CD8-positive, alpha-beta memory T cell (primary cell): ENCODE measurements at regions not wholly inside any gene's neighbourhood (a gene's known extent, or its start where the extent isn't known, plus 50 kb on each side); places are given as distances from the start of the nearest gene placed in this dataset.
"Not testable (repeated sequence)": the region's sequence is repeated elsewhere in the genome, so short reads cannot be mapped to it uniquely, and the experiment has no call there.

ENCODE experiments used
- CTCF ChIA-PET: fragments of 350-600 bp; sonication (Branson Sonifier 250); formaldehyde crosslinking; loops from one replicate; lab custom pipeline; 2021; ENCODE audit warnings: antibody characterized with exemption; lab: Charles Lee
- POLR2A ChIA-PET: fragments of 350-600 bp; sonication (Branson Sonifier 250); formaldehyde crosslinking; loops from one replicate; lab custom pipeline; 2021; ENCODE audit warnings: antibody characterized with exemption; lab: Charles Lee
- DNase-seq, 5 donors: peaks; one replicate each; pipeline versions ENCODE4 v3.0.0 to v3.0.0-alpha.2; 2020 to 2022; ENCODE audit warnings: mixed read lengths in 1 of 5
- H3K27ac ChIP-seq: one replicate; pipeline ENCODE4 v1.7.0; 2013; ENCODE audit warnings: low read depth, mild to moderate bottlenecking, low read length, moderate library complexity
- H3K27me3 ChIP-seq: 2 replicates; pipeline ENCODE4 v1.7.0; 2013; ENCODE audit warnings: low read length, mild to moderate bottlenecking; ENCODE audit not compliant: insufficient read depth, poor library complexity, severe bottlenecking
- H3K36me3 ChIP-seq: 2 replicates; pipeline ENCODE4 v1.7.0; 2013; ENCODE audit warnings: mild to moderate bottlenecking, low read length, moderate library complexity; ENCODE audit not compliant: insufficient read depth
- H3K4me1 ChIP-seq: 2 replicates; pipeline ENCODE4 v1.7.0; 2013; ENCODE audit warnings: mild to moderate bottlenecking, low read length, moderate library complexity; ENCODE audit not compliant: insufficient read depth
- H3K4me3 ChIP-seq: 2 replicates; pipeline ENCODE4 v1.7.0; 2013; ENCODE audit warnings: mild to moderate bottlenecking, low read length
- H3K9me3 ChIP-seq: 2 replicates; pipeline ENCODE4 v1.7.0; 2013; ENCODE audit warnings: mild to moderate bottlenecking, low read length
- H3K27ac Mint-ChIP-seq, 8 donors: one replicate each; pipeline ENCODE4 v1.8.0; 2020 to 2021; ENCODE audit warnings: mixed read lengths in 8 of 8, mild to moderate bottlenecking in 6 of 8, inconsistent platforms in 3 of 8, moderate library complexity in 3 of 8
- H3K27me3 Mint-ChIP-seq, 2 donors: one replicate each; pipeline ENCODE4 v1.8.0; 2020 to 2021; ENCODE audit warnings: mixed read lengths in 2 of 2, mild to moderate bottlenecking in 1 of 2, moderate library complexity in 1 of 2
- H3K36me3 Mint-ChIP-seq, 3 donors: one replicate each; pipeline ENCODE4 v1.8.0; 2020 to 2021; ENCODE audit warnings: mixed read lengths in 3 of 3, inconsistent platforms in 1 of 3, mild to moderate bottlenecking in 1 of 3
- H3K4me1 Mint-ChIP-seq, 3 donors: one replicate each; pipeline ENCODE4 v1.8.0; 2020 to 2021; ENCODE audit warnings: mixed read lengths in 3 of 3, inconsistent platforms in 1 of 3, mild to moderate bottlenecking in 1 of 3
- H3K4me3 Mint-ChIP-seq, 7 donors: one replicate each; pipeline ENCODE4 v1.8.0; 2020 to 2021; ENCODE audit warnings: mixed read lengths in 7 of 7, mild to moderate bottlenecking in 6 of 7, moderate library complexity in 4 of 7, inconsistent platforms in 2 of 7
- H3K9me3 Mint-ChIP-seq, 5 donors: one replicate each; pipeline ENCODE4 v1.8.0; 2020 to 2022; ENCODE audit warnings: mixed read lengths in 5 of 5, mild to moderate bottlenecking in 3 of 5, moderate library complexity in 2 of 5, inconsistent platforms in 1 of 5

DNA sequence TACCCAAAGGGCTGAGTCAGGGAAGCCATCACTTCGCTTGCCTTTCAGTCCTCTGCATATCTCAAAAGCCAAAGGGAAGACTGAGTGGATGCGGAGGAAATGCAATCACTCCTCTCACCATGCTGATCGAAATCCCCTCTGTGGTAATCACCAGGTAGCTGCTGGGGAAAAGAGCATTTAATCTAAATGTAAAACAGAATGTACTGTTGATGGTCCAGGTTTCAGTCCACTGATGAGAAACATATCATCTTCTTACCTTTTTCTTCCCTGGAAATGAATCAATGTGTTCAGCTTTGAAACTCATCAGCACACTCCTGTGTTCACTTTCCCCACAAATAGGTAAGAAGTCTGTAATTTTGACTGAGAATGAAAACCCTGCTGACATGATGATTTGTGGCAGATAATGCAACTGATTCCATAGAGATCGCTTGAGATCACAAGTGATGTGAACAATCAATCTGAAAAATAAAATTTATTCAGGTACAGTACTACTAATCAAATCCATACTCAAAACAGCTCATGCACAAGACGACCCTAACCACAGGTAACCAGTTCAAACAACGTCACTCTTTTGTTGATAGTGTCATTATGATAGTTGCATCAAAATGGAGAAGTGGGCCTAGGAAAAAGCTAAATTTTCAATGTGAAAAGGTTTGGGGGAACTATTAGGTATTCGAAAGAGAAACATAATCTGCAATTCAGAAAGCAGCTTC is 454.0 kb upstream of the RGMB start:
- H3K27ac Mint-ChIP-seq = no peak overlapping the region
- H3K4me1 Mint-ChIP-seq = no peaks in the 10 kb centered on the region
- Histone ChIP-seq H3K27me3 (no peaks in the 10 kb centered on the region), H3K36me3 (no peaks in the 10 kb centered on the region), H3K9me3 (no peaks in the 10 kb centered on the region), H3K4me1 (no peaks in the 10 kb centered on the region), H3K27ac (no peak overlapping the region), H3K4me3 (no peak overlapping the region)
- no peaks in the 10 kb centered on the region for H3K27me3 Mint-ChIP-seq
- no peak for DNase-seq
- H3K9me3 Mint-ChIP-seq = peaks cover 0 to 2% (median 0%) of the 10 kb centered on the region in 5 donors
- H3K4me3 Mint-ChIP-seq = no peak overlapping the region
- POLR2A ChIA-PET = no interaction called here
- H3K36me3 Mint-ChIP-seq = no peaks in the 10 kb centered on the region
- CTCF ChIA-PET = no interaction called here

DNA sequence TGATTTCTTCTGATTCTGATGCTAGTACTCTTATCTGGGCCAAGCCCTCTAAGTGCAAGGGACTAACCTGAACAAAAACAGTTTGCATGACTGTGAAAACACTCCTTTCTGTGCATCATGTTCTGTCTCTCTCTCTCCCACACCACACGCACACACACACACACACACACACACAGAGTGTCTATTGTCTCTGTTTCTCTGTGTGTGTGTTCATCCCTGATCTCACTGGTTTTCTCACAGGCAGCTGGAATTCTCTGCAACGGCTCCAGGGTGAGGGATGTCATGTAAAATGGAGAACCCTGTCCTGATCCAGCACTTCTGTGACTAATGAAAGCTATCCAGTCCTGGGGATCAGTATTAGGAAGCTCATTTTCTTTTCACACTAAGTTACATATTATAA is 453.1 kb upstream of the RGMB start:
- H3K36me3 Mint-ChIP-seq = no peaks in the 10 kb centered on the region
- no peaks in the 10 kb centered on the region for H3K36me3 ChIP-seq
- no peaks in the 10 kb centered on the region for H3K4me1 Mint-ChIP-seq
- H3K9me3 ChIP-seq = no peaks in the 10 kb centered on the region
- H3K27ac ChIP-seq = no peak overlapping the region
- ChIA-PET POLR2A (no interaction called here), CTCF (no interaction called here)
- DNase-seq = no peak
- no peaks in the 10 kb centered on the region for H3K27me3 Mint-ChIP-seq
- no peaks in the 10 kb centered on the region for H3K27me3 ChIP-seq
- peaks cover 0 to 2% (median 0%) of the 10 kb centered on the region in 5 donors for H3K9me3 Mint-ChIP-seq
- H3K27ac Mint-ChIP-seq = no peak overlapping the region
- H3K4me3 ChIP-seq = no peak overlapping the region
- no peaks in the 10 kb centered on the region for H3K4me1 ChIP-seq
- H3K4me3 Mint-ChIP-seq = no peak overlapping the region

DNA sequence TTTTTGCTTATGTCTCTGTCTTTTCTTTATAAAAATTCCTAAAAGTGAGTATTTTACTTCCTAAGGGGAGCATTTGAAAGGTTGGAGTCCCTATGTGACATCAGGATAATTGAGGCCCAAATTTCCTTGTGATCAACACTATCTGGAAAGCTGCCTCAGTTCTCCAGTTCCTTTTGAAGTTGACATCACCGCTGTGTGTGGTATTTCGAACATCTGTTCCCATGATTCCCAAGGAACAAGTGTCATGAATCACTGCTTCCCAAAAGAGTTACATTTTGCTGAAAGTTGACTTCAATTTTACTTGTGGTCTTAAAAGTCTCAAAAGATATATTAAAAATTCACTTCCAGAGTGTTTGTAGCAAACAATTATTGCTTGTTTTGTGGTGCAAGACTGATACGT is 452.1 kb upstream of the RGMB start:
- Histone ChIP-seq H3K9me3 (no peaks in the 10 kb centered on the region), H3K4me1 (no peaks in the 10 kb centered on the region), H3K4me3 (no peak overlapping the region), H3K27me3 (no peaks in the 10 kb centered on the region), H3K27ac (no peak overlapping the region), H3K36me3 (no peaks in the 10 kb centered on the region)
- Mint-ChIP-seq H3K4me3 (no peak overlapping the region), H3K27ac (no peak overlapping the region), H3K27me3 (no peaks in the 10 kb centered on the region), H3K4me1 (no peaks in the 10 kb centered on the region), H3K36me3 (no peaks in the 10 kb centered on the region), H3K9me3 (peaks cover 0 to 2% (median 0%) of the 10 kb centered on the region in 5 donors)
- no peak for DNase-seq
- CTCF ChIA-PET = no interaction called here
- POLR2A ChIA-PET = no interaction called here

DNA sequence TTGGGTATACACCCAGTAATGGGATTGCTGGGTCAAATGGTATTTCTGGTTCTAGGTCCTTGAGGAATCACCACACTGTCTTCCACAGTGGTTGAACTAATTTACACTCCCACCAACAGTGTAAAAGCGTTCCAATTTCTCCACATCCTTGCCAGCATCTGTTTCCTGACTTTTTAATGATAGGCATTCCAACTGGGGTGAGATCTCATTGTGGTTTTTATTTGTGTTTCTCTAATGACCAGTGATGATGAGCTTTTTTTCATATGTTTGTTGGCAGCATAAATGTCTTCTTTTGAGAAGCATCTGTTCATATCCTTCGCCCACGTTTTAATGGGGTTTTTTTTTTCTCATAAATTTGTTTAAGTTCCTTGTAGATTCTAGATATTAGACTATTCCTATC is 448.3 kb upstream of the RGMB start:
- H3K36me3 ChIP-seq, CTCF ChIA-PET, H3K9me3 ChIP-seq, H3K4me1 ChIP-seq, H3K27ac ChIP-seq, H3K4me3 ChIP-seq, H3K36me3 Mint-ChIP-seq, H3K27ac Mint-ChIP-seq, H3K4me1 Mint-ChIP-seq, DNase-seq, H3K4me3 Mint-ChIP-seq, H3K27me3 ChIP-seq, POLR2A ChIA-PET, H3K9me3 Mint-ChIP-seq, H3K27me3 Mint-ChIP-seq: not testable (repeated sequence)

DNA sequence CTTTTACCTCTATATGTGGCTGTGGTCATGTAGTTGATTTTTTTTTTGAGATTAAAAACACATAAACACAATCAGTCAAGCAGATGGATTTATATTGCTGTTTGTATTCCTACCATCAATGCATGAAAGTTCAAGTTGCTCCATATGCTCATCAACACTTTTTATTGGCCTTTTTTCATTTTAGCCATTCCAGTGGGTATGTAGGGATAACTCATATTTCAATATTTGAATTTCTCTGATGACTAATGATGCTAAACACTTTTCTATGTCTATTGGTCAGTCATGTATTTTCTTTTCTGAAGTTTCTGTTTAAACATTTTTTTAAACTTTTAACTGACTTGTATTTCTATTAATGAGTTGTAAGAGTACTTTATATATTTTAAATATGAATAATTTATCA is 445.4 kb upstream of the RGMB start:
- CTCF ChIA-PET = no interaction called here
- Histone ChIP-seq H3K27ac (no peak overlapping the region), H3K4me3 (no peak overlapping the region), H3K36me3 (no peaks in the 10 kb centered on the region), H3K27me3 (no peaks in the 10 kb centered on the region), H3K4me1 (no peaks in the 10 kb centered on the region), H3K9me3 (no peaks in the 10 kb centered on the region)
- Mint-ChIP-seq H3K4me3 (no peak overlapping the region), H3K27ac (no peak overlapping the region), H3K9me3 (no peaks in the 10 kb centered on the region), H3K36me3 (no peaks in the 10 kb centered on the region), H3K27me3 (no peaks in the 10 kb centered on the region), H3K4me1 (no peaks in the 10 kb centered on the region)
- POLR2A ChIA-PET = no interaction called here
- DNase-seq = no peak

DNA sequence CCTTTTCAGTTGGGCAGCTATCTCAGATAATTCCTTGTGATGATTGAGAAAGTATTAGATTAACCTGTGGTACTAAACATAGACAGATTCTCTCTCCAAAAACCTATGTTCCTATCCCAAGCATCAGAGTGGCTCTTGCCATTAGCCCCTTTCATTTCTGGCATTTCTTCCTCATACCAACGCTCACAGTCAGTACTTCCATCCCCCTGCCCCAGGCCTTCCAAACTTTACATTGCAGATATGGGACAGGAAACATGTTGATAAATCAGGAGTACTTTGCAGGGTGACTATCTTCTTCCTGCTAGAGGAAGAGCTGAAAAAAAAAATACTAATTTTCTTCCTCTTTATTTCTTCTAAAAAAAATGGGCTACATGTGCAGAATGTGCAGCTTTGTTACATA is 442.6 kb upstream of the RGMB start:
- no peaks in the 10 kb centered on the region for H3K4me1 Mint-ChIP-seq
- H3K4me3 Mint-ChIP-seq = no peak overlapping the region
- Histone ChIP-seq H3K36me3 (no peaks in the 10 kb centered on the region), H3K4me3 (no peak overlapping the region), H3K27me3 (no peaks in the 10 kb centered on the region), H3K27ac (no peak overlapping the region), H3K9me3 (no peaks in the 10 kb centered on the region), H3K4me1 (no peaks in the 10 kb centered on the region)
- DNase-seq = no peak
- no peaks in the 10 kb centered on the region for H3K36me3 Mint-ChIP-seq
- ChIA-PET CTCF (no interaction called here), POLR2A (no interaction called here)
- no peaks in the 10 kb centered on the region for H3K27me3 Mint-ChIP-seq
- no peak overlapping the region for H3K27ac Mint-ChIP-seq
- H3K9me3 Mint-ChIP-seq = peaks cover 0 to 4% (median 3%) of the 10 kb centered on the region in 5 donors

DNA sequence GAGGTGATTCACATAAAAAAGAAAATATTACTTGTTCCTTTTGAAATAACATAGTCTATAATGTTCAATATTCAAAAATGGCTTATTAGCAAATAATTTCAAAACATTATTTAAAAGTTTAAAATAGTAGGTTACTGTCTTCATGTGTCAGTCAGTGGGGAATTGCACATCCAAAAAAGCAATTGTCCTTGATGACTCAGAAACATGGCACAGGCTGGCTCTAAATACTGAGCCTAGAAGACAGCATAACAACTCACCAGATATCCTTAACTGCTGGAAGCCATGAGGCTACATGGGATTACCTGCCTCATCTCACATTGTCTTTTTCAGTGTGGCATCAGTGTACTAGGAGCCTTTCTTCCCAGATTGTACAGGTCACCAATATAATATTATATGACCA is 439.5 kb upstream of the RGMB start:
- H3K4me1 Mint-ChIP-seq = no peaks in the 10 kb centered on the region
- ChIA-PET POLR2A (no interaction called here), CTCF (no interaction called here)

DNA sequence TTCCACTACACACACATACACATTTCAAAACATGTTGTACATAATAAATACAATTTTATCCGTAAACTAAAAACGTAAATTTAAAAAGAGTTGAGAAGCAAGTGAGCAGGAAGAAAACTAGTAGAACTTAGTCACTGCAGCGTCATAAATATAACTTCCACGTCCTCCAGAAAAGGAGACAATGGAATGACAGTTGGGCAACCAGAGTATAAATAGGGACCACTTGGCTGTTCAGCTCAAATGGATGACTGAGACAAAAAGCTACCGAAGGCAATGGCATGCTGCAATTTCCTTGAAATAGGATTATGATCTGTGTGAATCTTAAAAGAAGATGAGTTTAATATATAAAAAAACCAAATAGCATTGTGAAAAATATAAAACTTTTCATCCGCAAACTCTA is 438.5 kb upstream of the RGMB start:
- no peak overlapping the region for H3K27ac ChIP-seq
- no peaks in the 10 kb centered on the region for H3K36me3 ChIP-seq
- no peak overlapping the region for H3K27ac Mint-ChIP-seq
- no peaks in the 10 kb centered on the region for H3K36me3 Mint-ChIP-seq
- H3K9me3 Mint-ChIP-seq = peaks cover 0 to 4% (median 3%) of the 10 kb centered on the region in 5 donors
- CTCF ChIA-PET = no interaction called here
- H3K27me3 ChIP-seq = no peaks in the 10 kb centered on the region
- H3K4me1 Mint-ChIP-seq = no peaks in the 10 kb centered on the region
- no peaks in the 10 kb centered on the region for H3K9me3 ChIP-seq
- no peak overlapping the region for H3K4me3 Mint-ChIP-seq
- no peak overlapping the region for H3K4me3 ChIP-seq
- POLR2A ChIA-PET = no interaction called here
- H3K4me1 ChIP-seq = no peaks in the 10 kb centered on the region
- H3K27me3 Mint-ChIP-seq = no peaks in the 10 kb centered on the region
- DNase-seq = no peak

More for the DNA sequence above, 439.5 kb upstream of the RGMB start:
- Histone ChIP-seq H3K4me1 (no peaks in the 10 kb centered on the region), H3K9me3 (no peaks in the 10 kb centered on the region), H3K4me3 (no peak overlapping the region), H3K27ac (no peak overlapping the region), H3K27me3 (no peaks in the 10 kb centered on the region), H3K36me3 (no peaks in the 10 kb centered on the region)
- Mint-ChIP-seq H3K27me3 (no peaks in the 10 kb centered on the region), H3K27ac (no peak overlapping the region), H3K36me3 (no peaks in the 10 kb centered on the region), H3K4me3 (no peak overlapping the region), H3K9me3 (peaks cover 0 to 4% (median 3%) of the 10 kb centered on the region in 5 donors)
- DNase-seq = no peak
